Fibroblast of the aortic adventitia (primary cell): ENCODE measurements at regions not wholly inside any gene's neighbourhood (a gene's known extent, or its start where the extent isn't known, plus 50 kb on each side); places are given as distances from the start of the nearest gene placed in this dataset.

Experiments used
- DNase-seq: peaks from one replicate; pipeline ENCODE4 v3.0.0-alpha.2; 2010; ENCODE audit warnings: low read depth
- H3K4me3 ChIP-seq: 2 replicates; pipeline ENCODE4 v1.5.1; 2011; ENCODE audit warnings: low read depth, mild to moderate bottlenecking, control low read depth, low read length, moderate library complexity
- TF ChIP-seq, protein P1 (sequence below): IDR thresholded peaks from 2 replicates; pipeline ENCODE4 v1.5.1; 2011; ENCODE audit warnings: mild to moderate bottlenecking, low read length, control low read depth, inconsistent platforms; ENCODE audit not compliant: insufficient read depth

DNA sequence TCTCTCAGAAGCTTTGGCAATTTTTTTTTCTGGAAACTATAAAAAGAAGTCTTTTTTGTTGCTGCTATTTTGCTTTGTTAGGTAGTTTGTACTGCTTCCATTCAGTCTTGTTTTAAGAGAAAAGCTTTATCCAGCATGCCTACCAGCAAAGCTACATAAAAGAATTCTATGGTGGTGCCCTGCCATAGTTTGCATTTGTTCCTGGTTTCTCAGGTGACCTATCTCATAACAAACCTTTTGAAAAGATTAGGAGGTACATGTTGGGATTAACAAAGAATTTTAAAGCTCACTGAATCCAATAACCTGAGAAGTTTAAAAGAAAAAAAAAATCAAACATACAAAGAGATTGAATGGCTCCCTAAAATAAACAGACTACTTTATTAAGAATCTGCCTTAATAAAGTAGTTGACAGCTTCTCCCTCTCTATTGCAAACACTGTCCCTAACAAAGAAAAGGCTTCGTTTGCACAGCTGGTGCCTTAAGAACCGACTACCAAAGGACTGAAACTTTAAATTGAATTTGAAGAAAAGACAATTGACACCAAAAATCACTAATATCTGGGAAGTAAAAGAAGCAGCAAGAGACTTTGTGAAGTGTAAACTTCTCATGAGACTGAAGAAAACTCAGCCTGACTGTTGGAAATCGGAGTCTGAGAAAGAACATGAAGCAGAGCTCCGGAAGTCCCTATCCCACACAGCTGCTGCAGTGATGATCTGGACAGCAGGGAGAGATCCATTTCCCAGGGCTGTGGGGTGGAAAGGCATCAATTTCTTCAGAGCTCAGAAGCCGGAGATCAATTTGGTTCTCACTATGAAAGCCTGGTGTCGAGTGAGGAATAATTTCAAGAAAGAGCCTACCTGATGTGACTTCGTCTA lies 102.7 kb upstream of the PLEKHA5 start:
- H3K4me3 ChIP-seq = no peak overlapping the region
- DNase-seq = no peak
- TF ChIP-seq, protein P1, sequence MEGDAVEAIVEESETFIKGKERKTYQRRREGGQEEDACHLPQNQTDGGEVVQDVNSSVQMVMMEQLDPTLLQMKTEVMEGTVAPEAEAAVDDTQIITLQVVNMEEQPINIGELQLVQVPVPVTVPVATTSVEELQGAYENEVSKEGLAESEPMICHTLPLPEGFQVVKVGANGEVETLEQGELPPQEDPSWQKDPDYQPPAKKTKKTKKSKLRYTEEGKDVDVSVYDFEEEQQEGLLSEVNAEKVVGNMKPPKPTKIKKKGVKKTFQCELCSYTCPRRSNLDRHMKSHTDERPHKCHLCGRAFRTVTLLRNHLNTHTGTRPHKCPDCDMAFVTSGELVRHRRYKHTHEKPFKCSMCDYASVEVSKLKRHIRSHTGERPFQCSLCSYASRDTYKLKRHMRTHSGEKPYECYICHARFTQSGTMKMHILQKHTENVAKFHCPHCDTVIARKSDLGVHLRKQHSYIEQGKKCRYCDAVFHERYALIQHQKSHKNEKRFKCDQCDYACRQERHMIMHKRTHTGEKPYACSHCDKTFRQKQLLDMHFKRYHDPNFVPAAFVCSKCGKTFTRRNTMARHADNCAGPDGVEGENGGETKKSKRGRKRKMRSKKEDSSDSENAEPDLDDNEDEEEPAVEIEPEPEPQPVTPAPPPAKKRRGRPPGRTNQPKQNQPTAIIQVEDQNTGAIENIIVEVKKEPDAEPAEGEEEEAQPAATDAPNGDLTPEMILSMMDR = no peak

DNA sequence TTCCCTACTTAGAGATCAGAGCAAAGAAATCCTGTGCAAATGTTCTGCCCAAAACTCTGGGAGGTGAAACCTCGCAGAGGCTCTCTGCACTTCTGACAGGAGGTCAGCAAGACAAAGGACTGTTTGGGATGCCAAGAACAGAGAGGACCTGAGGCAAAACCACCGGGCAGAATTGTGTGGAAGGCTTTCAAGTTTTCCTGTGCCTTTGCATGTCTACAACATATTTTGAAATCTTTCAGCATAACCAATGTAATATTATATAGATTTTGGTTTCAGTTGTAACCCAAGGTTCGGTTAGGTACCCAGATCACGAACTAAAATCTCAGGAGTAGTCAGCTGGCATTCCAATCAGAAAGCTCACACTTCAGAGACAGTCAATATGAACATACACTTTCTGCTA lies 99.4 kb upstream of the PLEKHA5 start:
- TF ChIP-seq, protein P1 = no peak
- peak; percentile 19 for DNase-seq
- no peak overlapping the region for H3K4me3 ChIP-seq

GRCh38 chr12:19030603-19031002 lies 98.9 kb upstream of the PLEKHA5 start:
- no peak overlapping the region for H3K4me3 ChIP-seq
- no peak for DNase-seq
- TF ChIP-seq, protein P1 = no peak

GRCh38 chr12:19031032-19031431 lies 98.5 kb upstream of the PLEKHA5 start:
- no peak overlapping the region for H3K4me3 ChIP-seq
- TF ChIP-seq, protein P1 = no peak
- peak; percentile 92 for DNase-seq

DNA sequence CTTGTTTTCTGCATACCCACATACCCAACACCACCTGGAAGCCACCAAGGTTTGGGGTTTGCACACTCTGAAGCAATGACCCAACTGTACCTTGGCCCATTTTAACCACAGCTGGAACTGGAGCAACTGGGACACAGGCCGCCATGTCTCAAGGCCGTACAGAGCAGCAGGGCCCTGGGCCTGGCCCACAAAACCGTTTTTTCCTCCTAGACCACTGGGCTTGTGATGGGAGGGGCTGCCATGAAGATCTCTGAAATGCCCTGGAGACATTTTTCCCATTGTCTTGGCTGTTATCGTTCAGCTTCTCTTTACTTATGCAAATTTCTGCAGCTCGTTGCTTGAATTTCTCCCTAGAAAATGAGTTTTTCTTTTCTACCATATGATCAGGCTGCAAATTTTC lies 96.7 kb upstream of the PLEKHA5 start:
- TF ChIP-seq, protein P1 = no peak
- no peak for DNase-seq
- H3K4me3 ChIP-seq = no peak overlapping the region

GRCh38 chr12:19033244-19033643 lies 96.3 kb upstream of the PLEKHA5 start:
- TF ChIP-seq, protein P1 = no peak
- no peak for DNase-seq
- no peak overlapping the region for H3K4me3 ChIP-seq
